Neural crest cell (in vitro differentiated cells): ENCODE measurements at regions not wholly inside any gene's neighbourhood (a gene's known extent, or its start where the extent isn't known, plus 50 kb on each side); places are given as distances from the start of the nearest gene placed in this dataset.

Experiments
- DNase-seq: peaks from one replicate; pipeline ENCODE4 v3.0.0; 2021; ENCODE audit warnings: low read depth, mixed read lengths, low spot score
- H3K27ac Mint-ChIP-seq: one replicate; pipeline ENCODE4 v1.8.0; 2021; ENCODE audit warnings: mild to moderate bottlenecking, mixed read lengths; ENCODE audit not compliant: unreplicated experiment
- H3K27me3 Mint-ChIP-seq: 2 replicates; pipeline ENCODE4 v1.8.0; 2021; ENCODE audit warnings: low read depth, mild to moderate bottlenecking, mixed read lengths
- H3K36me3 Mint-ChIP-seq: 2 replicates; pipeline ENCODE4 v1.8.0; 2021; ENCODE audit warnings: low read depth, mild to moderate bottlenecking, mixed read lengths
- H3K4me1 Mint-ChIP-seq: 2 replicates; pipeline ENCODE4 v1.8.0; 2021; ENCODE audit warnings: mixed read lengths
- H3K4me3 Mint-ChIP-seq: one replicate; pipeline ENCODE4 v1.8.0; 2021; ENCODE audit warnings: mild to moderate bottlenecking, mixed read lengths
- H3K9me3 Mint-ChIP-seq: 2 replicates; pipeline ENCODE4 v1.8.0; 2021; ENCODE audit warnings: mixed read lengths
- TF ChIP-seq, protein P1 (sequence below): fragments of 200-600 bp; sonication (generic); conservative IDR thresholded peaks from 2 replicates; pipeline ENCODE4 v1.5.0; 2021; ENCODE audit warnings: antibody characterized with exemption, mild to moderate bottlenecking

DNA sequence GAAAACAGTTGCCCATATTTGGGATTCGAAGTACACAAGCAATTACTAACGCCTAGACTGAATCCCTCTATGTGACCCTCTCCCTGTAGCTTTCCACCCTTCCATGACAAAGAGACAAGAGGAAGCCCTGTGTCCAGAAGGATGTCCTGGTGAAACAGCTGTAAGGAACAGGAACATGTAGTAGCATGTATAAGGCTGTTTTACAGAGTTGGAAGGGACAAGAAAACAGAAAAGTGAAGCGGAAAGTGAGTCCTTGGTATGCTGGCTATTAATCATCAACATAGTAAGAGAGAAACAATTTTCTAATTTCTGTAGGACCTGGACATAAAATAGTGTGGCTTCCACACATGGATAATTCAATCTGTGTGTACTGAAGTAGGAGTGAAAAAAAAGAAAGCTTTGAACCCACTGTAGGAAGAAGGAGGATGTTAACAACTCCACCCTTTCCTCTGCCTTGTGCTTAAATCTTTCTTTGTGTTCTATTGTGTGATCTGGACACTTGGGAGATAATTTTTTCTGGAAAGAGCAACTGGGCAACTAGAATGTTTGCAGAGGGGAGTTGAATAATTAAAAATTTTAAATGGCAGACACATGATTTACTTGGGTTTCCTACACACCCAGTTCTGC is 162.3 kb upstream of the ZSWIM2 start:
- Mint-ChIP-seq H3K4me1 (peaks cover 5% of the 10 kb centered on the region), H3K9me3 (peaks cover 3% of the 10 kb centered on the region), H3K36me3 (no peaks in the 10 kb centered on the region), H3K27me3 (no peaks in the 10 kb centered on the region), H3K27ac (no peak overlapping the region), H3K4me3 (no peak overlapping the region)
- TF ChIP-seq, protein P1, sequence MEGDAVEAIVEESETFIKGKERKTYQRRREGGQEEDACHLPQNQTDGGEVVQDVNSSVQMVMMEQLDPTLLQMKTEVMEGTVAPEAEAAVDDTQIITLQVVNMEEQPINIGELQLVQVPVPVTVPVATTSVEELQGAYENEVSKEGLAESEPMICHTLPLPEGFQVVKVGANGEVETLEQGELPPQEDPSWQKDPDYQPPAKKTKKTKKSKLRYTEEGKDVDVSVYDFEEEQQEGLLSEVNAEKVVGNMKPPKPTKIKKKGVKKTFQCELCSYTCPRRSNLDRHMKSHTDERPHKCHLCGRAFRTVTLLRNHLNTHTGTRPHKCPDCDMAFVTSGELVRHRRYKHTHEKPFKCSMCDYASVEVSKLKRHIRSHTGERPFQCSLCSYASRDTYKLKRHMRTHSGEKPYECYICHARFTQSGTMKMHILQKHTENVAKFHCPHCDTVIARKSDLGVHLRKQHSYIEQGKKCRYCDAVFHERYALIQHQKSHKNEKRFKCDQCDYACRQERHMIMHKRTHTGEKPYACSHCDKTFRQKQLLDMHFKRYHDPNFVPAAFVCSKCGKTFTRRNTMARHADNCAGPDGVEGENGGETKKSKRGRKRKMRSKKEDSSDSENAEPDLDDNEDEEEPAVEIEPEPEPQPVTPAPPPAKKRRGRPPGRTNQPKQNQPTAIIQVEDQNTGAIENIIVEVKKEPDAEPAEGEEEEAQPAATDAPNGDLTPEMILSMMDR = no peak
- no peak for DNase-seq

DNA sequence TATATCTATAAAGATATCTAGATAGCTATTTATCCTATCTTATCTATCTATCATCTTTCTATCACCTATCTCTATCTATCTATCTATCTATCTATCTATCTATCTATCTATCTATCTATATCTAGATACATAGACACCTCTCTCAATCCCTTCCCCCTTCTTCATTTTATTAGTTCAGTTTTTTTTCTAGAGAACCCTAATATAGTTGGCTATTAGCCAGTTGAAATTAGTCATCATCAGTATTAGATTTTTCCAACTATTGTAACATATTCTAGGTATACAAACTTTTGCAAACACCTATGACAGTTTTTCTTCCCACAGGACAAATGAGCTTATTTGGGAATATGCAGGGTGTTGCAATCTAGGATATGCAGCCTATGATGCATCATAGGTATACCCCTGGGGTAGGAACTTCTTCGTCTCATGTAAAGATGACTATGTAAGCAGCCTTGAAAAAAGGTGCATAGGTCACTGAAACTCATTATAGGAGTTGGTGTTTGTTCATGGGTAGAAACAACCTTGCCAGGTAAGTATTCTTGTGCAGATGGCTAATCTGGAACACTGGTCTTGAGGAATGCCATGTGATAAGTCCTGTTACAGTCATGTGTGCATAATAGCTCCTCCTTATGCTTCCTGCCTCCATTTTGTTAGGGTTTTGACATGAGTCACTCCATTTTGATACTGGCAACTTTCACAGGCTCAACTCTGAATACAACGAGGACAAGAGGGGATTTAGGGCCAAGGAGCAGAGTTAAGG is 160.7 kb upstream of the ZSWIM2 start:
- Mint-ChIP-seq H3K36me3 (no peaks in the 10 kb centered on the region), H3K27me3 (no peaks in the 10 kb centered on the region), H3K4me3 (no peak overlapping the region), H3K27ac (no peak overlapping the region), H3K4me1 (peaks cover 5% of the 10 kb centered on the region), H3K9me3 (peaks cover 3% of the 10 kb centered on the region)
- TF ChIP-seq, protein P1 = no peak
- no peak for DNase-seq

DNA sequence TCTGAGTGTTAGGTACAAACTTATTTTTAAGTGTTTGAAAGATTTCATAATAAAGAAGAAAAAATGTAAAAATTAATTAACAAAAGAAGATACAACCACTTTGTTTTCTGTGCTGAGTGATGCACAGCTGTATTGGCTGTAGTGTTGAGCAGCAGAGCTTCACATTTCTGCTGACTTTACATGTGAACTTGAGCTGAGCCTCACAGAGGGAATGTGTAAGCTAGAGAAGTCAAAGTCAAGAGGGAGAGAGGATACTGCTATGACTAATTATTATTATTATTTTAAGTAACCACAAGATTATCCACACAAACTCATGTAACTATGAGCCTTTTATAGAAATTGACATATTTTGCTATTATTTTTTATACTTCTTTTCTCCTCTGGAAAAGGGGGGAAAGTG is 159.1 kb upstream of the ZSWIM2 start:
- H3K9me3 Mint-ChIP-seq = peaks cover 3% of the 10 kb centered on the region
- peaks cover 5% of the 10 kb centered on the region for H3K4me1 Mint-ChIP-seq
- H3K36me3 Mint-ChIP-seq = no peaks in the 10 kb centered on the region
- TF ChIP-seq, protein P1 = no peak
- H3K27ac Mint-ChIP-seq = no peak overlapping the region
- H3K4me3 Mint-ChIP-seq = no peak overlapping the region
- no peaks in the 10 kb centered on the region for H3K27me3 Mint-ChIP-seq
- no peak for DNase-seq

DNA sequence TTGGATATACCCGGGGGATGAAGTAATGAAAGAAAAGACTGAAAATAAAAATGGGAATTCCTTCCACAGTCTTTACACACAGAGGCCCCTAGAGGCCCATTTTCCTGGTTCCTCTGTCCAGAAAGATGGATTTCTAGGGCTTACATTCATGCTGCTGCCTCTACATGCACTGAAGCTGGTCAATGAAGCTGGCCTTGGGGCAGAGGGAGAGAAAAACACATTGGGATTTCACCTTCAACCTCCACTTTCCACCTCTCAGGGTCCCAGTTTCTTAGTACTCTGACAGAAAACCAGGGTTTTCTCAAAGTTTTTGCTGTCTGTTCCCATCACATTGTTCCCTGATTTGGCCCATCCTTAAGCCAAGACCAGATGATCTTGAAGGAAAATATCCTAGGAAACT is 154.6 kb upstream of the ZSWIM2 start:
- DNase-seq = no peak
- Mint-ChIP-seq H3K36me3 (no peaks in the 10 kb centered on the region), H3K4me3 (no peak overlapping the region), H3K9me3 (no peaks in the 10 kb centered on the region), H3K27me3 (no peaks in the 10 kb centered on the region), H3K27ac (no peak overlapping the region), H3K4me1 (no peaks in the 10 kb centered on the region)
- TF ChIP-seq, protein P1 = no peak

DNA sequence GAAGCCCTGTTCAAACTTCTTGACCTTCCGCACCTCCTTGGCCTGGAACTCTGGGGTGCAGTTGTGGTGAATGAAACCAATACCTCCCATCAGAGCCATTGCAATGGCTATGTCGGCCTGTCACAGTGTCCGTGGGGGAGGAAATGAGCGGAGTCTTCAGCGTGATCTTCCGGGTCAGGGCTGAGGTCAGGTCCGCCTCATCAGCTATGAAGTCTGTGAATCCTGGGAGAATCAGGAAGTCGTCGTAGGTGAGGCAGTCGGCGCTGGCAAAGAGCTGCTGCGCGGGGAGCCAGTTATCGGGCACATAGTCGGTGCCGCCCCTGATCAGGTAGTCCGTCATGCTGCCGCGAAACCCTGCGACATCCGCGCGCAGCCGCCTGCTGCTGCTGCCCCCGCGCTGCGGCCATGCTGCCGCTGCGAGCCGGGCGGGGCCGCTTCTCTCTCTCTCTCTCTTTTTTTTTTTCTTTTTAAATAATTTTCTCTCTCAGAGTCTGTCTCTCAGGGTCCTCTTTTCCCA is 154.1 kb upstream of the ZSWIM2 start:
- H3K4me3 Mint-ChIP-seq = no peak overlapping the region
- H3K27ac Mint-ChIP-seq = no peak overlapping the region
- no peak for DNase-seq
- no peaks in the 10 kb centered on the region for H3K36me3 Mint-ChIP-seq
- no peaks in the 10 kb centered on the region for H3K9me3 Mint-ChIP-seq
- TF ChIP-seq, protein P1 = no peak
- H3K4me1 Mint-ChIP-seq = no peaks in the 10 kb centered on the region
- no peaks in the 10 kb centered on the region for H3K27me3 Mint-ChIP-seq
